ENCODE measurements at regions not wholly inside any gene's neighbourhood (a gene's known extent, or its start where the extent isn't known, plus 50 kb on each side); places are given as distances from the start of the nearest gene placed in this dataset.

DNA sequence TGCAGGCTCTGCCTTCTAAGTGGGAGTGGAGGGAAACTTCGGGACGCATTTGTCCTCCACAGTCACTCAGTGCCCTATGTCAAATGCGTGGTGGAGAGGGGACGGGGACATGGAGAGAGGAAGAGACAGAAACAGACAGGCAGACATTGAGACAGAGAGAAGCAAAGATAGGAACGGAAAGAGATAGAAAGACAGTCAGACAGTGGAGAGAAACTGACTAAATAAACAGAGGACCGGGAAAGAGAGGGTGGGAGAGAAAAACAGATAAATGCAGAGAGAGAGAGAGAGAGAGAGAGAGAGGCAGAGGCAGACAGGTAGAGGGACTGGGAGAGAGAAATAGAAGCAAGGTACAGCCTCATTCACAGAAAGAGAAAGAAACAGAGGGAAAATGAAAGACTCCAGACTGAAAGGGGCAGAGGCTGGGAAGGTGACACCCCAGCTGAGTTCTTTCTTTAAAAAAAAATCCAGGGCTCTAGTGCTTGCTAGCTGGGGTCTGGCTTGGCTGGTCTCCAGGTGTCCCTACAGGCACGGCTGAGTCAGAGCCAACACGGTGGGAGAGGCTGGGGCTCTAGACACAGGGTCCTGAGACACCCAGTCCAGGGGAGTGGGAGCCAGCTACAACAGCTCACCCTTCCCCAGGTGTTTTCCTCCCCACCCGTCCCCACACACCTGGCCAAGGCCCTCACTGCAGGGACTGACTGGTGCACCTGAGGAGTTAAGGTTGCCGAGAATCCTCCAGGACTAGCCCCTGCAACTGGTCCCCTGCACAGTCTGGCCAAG, 506.1 kb upstream of the PROK2 start:
- DNase-seq, result no peak

DNA sequence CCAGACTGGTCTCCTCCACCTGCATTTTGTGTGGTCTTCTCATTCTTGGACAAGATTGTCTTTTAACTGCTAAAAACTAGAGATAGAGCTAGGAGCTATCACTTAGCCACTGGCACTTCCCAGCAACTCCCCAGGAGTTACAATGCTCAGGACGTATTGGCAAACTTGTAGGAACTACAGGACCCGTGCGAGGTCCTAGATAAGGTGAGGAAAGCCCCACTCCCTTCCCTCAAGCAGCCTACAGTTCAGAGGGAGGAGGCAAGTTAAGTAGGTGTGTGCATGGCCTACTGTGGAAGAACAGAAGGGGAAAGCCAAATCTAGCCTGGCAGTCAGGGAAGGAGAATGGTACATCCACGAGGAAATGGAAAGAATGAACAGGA, 504.7 kb upstream of the PROK2 start:
- DNase-seq, result no peak

DNA sequence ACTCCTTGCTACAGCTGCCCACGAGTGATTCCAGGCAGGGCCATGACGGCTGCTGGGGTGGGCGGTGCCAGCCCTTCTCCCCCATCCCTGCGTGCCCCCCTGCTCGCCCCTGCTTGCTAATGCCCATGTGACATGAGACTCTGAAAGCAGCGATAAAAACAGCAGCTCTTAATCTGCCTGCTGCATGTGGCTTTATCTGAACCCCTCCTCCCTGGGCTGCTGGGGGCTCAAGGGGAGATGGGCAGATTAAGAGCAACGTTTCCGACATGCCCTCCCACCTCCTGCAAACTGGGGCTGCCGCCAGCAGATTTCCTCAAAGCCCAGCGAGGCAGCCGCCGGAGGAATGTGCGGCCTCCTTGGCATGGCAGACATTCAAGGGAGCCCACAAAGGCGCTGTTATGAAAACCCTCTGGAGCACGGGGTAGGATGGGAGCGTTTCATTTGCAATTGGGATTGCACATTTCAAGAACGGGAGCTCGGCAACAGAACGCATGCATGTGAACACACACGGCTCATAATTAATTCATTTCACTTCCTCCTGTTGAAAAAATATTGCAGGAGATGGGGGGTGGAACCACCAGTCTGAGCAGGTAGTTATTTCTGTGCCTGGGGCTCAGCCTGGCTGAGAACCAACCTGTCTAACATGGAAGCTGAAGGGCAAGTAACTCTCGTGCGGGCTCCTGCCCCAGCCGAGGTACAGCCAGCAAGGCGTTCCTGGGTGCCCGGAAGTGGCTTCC, 504.2 kb upstream of the PROK2 start:
- no peak for DNase-seq

DNA sequence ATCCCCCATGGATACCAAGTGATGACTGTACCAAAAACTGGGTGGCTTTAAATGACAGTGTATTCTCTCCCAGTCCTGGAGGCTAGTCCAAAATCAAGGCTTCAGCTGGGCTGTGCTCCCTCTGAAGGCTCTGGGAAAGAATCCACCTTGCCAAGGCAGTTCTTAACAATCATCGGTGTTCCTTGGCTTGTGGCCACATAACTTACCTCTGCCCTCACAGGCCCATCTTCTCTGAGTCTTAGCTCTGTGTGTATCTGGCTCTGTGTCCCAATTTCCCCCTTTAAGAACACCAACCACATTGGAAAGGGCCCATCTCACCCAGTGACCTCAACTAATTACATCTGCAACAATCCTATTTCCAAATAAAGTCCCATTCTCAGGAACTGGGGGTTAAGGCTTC, 503.0 kb upstream of the PROK2 start:
- DNase-seq, result no peak

DNA sequence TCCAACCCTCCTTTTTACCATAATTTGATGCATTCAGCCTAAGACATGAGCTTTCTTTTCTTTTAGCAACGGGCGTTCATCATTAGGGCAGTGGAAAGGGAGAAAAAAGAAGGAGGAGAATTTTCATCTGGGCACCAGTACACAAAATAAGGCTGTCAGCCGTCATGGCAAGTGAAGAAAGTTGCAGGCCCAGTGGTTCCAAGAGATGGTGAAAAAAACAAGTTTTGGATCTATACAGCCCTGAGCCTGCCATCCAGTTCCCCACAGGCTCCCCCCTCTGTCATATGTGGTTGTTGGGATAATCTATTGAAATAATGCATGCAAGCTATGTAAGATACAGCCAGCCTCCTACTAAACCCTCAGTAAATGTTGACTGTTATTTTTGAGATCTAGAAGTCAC, 500.6 kb upstream of the PROK2 start:
- no peak for DNase-seq

DNA sequence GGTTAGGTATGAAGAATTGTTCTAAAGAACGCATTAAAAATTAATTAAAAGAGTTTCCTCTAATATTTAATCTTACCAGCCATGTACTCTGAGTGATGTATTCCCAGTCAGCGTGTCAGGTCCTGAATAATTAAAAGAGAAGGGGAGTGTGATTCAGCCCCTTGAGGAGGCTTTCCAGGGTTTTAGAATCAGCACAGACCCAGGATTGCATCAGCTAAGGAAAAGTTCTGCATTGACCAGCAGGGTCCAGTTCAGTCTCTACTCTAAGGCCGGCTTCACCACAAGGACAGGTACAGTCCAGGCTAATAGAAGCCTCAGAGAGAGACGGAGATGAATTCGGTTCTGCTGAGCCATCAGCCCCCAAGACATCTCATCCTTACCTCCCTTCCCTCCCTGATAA, 499.5 kb upstream of the PROK2 start:
- DNase-seq, result no peak

DNA sequence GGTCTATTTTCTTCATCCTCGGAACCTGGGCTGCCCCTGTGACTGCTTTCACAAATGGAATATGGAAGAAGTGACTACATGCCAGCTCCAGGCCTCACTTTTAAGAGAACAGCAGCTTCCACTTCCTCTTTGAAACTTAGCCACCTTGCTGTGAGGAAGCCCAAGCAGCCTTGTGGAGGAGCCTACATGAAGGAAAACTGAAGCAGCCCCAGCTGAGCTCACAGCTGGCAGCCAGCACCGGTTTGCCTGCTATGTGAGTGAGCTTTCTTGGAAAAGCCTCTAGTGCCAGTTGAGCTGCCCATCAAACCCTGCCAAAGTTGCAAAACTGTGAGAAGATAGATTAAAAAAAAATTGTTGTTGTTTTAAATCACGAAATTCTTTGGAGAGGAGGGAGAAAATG, 498.0 kb upstream of the PROK2 start:
- DNase-seq, result no peak

DNA sequence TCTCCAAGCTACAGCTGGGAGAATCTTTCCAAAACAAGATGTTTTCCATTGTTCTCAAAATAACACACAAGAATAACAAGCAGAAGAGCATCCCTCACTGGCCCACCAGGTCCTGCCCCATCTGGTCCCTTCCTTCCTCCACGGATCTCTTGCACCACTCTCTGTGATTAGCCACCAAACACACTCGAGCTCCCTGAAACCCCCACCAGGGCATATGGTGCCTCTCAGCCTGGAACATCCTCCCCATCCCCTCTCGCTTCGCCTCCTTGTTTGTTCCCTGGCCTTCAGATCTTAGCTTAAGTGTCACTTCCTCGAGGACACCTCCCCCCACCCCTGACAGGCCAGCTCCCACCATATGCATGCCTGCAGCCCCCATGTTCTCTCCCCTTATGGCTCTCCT, 496.6 kb upstream of the PROK2 start:
- no peak for DNase-seq

DNA sequence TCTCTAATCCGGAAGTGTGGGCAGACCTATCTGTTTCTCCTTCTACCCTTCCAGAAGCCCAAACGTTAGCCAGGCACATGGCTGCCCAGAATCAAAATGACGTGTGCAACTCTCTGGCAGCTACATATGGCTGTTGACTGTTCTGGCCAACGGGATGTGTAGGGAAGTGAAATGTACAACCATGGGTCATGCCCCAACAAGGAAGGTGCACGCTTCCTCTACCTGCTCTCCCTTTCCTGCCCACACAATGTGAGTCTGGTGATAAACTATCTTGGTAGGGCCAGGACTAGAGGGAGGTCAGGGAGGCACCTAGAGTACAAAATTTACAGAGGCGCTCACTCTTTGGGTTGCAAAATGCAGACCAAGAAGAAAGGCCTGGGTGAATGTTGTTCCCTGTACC, 495.9 kb upstream of the PROK2 start:
- DNase-seq, result no peak

DNA sequence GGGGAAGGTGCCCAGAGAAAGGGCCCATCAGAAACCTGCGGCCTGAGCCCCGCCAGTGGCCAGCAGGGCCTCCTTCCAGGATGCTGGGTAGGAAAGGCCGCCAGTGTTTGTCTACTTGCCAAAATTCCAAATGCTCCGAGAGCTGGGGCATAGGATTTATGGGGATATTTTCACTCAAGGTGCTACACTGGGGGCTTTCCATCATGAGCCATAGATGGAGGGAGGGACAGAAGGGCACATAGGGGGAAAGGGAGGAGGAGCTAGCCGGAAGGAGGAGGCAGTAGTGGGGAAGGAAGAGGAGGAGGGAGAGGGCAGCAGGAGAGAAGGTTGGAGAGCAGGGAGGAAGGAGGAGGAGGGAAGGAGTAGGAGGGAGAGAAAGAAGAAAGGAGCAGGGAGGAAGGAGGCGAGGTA, 494.7 kb upstream of the PROK2 start:
- no peak for DNase-seq

DNA sequence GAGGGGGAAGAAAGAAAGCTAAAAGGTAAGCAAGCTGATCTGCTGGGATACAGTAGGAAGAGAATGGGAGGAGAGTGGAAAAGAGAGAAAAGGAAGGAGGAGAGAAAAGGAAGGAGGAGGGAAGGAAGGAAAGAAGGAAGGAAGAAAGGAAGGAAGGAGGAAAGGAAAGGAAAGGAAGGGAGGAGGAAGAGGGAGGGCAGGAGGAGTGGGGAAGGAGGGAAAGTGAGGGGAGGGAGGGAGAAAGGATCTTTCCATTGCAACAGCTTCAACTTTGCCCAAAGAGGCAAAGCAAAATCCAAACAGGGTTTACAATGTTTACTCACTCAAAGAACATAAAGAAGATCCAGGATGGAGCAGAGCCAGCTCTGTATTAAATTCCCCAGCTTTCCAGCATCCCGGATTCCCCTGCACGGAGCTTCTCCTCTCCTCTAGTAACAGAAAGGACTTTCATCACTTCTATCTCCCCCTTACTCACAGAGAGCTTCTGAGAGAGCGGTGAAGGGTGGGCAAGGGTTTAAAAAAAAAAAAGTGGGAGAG, 494.2 kb upstream of the PROK2 start:
- no peak for DNase-seq

DNA sequence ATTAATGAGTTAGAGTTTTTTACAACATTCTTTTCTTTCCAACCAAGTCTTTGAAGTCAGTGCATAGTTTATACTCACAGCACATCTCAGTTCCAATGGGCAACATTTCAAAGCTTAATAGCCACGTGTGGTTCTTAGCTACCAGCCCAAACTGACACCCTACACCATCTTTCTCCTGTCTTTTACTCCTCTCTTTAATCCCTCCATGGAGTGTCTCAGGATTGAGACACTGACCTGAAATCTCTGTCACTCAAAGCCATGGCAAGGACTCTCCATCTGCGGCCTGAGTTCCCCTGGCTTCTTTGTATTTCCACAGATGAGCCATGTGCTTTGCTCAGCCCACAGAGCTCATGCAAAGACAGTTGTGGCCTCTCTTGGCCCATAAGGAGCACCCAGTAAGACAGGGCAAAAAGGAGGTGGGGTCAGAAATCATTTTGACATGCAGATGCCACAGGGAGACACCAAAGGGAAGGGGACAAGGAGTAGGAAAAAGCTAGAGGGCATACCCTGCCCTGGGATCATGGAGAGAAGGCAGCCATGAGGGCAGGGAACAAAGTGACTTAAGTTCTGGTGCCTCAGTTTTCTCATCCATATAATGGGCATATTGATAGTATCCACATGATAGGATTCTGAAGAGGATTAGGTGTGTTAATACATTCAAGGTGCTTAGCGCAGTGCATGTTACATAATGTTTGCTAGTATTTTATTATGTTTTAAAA, 493.6 kb upstream of the PROK2 start:
- no peak for DNase-seq

DNA sequence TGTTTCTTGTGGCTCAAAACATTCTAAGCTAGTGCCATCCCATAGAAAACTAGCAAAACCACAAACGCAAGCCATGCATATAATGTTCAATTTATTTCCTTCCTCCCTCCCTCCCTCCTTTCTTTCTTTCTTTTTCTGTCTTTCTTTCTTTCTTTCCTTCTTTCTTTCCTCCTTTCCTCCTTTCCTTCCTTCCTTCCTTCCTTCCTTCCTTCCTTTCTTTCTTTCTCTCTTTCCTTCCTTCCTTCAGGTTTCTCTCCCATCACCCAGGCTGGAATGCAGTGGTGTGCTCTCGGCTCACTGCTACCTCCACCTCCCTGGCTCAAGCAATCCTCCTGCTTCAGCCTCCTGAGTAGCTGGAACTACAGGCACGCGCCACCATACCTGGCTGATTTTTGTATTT, 492.8 kb upstream of the PROK2 start:
- no peak for DNase-seq

DNA sequence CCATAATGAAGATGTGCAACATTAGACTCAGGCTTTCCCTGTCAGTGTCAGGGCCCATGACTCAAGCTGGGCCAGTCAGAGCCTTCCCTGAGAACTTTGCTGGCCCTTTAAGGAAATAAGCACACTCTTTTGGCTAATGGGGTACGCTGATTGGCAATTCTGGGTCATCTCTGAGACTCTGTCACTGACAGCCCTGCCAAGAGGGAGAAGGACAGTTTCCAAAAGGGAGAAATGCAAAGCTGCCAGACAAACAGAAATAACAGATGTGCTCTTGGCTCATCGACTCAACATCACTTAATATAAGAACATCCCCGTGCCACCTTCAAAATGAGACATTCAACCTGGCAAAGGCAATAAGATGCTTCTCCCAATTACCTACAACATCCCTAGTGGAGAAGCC, 491.9 kb upstream of the PROK2 start:
- no peak for DNase-seq

DNA sequence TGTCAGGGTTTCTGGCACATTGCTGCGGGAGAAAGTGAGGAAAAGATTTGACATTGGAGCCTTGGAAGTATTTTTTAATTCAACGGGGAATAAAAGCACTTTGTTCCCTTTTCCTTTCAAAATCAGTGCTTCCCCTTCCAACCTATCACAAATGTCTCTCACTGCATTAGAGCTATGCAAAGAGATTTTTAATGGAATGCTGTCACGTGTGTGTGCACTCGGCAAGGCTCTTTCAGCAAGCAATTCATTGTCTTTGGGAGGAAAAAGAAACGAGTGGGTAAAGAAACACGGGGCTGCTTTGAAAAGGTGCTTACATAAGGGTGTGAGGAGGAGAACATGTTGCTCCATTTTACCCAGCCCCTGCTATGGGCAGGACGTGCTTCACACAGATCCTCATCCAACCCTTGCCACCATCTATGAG, 490.4 kb upstream of the PROK2 start:
- DNase-seq, result no peak

DNA sequence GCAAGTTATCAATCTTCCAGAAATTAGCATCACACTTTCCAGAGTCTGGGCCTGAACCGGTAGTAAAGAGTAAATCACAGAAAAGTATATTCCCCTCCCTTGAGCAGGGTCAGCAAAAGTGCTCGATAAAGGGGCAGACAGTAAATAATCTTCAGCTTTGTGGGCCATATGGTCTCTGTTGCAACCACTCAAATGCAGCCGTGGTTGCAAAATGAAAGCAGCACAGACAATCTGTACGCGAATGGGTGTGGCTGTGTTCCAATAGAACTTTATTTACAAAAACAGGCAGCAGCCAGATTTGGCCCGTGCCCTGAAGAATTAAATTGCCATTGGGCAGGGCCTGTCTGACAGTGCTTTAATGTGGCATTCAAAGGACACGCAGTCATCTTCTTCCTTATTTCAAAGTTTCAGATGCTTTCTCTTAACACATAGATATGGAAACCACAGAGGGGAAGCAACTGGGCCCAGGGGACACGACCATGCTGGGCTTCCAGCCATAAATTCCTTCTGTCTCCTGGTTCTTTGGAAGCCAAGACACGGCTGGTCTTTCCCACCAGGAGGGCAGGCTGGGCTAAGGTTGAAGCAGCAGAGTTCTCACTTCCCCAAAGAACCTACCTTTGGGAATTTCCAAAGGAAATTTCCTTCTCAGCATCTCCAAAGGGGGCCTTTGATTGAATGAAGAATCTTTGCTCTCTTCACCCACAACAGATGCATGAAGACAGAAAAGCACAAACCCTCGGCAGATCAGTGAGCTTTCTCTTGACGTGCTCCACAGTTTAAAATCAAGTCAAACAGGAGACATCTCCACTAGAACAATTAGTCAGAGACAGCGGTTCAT, 489.8 kb upstream of the PROK2 start:
- no peak for DNase-seq

DNA sequence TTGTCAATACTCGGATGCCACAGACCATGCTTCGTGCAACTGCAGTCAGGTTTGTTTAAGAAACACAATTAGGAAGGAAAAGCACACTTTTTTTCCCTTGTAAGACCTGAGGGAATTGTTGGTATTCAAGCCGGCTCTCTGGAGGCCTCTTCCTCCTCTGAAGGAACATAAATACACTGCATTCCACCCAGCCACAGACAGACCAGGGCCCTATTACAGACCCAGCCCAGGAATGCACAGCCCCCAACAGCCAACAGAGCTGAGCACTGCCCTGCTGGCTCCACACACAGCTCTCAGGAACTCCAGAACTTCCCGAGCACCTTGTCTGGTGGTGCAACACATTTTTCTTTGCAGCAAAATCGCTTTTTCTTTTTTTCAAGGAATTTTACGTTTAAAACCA, 488.7 kb upstream of the PROK2 start:
- no peak for DNase-seq

DNA sequence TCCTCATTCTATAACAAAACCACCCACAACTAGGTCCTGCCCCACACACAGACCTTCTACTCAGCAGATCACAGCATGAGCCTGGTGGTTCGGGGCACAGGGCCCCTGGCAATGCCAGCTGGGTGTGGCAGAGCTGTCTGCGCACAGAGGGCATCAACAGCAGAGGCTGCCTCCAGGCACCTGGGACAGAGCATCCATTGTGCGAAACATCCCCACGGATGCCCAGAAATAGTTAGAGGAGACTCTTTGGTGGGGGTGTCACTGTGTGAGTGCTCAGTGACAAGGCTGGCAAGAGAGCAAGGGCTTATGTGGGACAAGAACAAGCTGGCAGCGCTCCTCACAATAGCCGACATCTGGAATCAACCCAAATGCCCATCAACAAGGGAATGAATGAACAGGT, 487.4 kb upstream of the PROK2 start:
- no peak for DNase-seq

DNA sequence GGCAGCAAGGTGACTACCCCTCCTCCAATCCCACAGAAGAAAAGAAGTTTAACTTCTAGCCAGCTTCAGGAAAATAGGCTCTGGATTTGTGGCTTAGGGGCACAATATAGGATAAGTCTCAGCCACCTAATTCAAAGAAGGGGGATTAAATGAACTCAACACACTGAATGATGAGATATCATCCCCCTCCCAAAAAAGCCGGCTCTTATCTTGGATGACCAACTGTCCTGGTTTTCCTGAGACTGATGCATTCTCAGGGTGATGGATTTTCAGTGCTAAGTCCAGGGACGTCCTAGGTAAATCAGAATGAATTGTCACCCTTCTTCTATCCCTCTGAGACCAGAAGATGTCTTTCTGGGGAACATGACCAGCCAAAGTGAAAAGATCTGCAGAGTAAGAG, 487.0 kb upstream of the PROK2 start:
- DNase-seq, result no peak

DNA sequence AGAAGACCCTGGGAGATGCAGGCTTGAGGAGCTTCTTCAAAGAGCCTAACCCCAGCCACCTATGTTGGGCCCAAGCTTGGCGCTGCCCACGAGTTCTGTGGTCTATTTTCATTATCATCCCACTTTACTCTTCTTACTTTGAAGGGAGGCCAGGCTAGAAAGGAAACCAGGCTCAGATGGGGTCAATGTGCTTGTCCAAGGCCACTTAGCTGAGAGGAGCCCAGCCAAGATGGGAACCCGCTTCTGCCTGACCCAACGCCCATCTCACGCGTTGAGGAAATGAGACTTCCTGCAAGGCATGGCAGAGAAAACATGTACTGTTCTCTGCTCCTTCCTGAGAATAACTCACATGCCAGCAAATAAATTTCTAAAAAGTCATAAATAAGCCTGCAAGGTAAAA, 486.3 kb upstream of the PROK2 start:
- DNase-seq, result no peak

DNA sequence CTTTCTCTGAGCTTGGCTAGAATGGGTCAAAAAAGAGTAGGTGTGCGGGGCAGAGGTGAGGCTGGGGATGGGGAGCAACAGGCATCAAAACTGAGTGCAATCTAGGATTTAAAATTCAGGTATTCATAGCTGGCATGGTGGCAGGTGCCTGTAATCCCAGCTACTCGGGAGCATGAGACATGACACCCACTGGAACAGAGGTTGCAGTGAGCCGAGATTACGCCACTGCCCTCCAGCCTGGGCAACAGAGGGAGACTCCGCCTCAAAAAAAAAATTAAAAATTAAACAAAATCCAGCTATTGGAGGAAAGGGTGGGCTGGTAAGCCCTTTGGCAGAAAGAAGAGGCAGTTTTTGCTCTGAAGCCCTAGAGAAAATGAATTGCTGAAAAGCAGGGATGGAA, 485.8 kb upstream of the PROK2 start:
- no peak for DNase-seq

DNA sequence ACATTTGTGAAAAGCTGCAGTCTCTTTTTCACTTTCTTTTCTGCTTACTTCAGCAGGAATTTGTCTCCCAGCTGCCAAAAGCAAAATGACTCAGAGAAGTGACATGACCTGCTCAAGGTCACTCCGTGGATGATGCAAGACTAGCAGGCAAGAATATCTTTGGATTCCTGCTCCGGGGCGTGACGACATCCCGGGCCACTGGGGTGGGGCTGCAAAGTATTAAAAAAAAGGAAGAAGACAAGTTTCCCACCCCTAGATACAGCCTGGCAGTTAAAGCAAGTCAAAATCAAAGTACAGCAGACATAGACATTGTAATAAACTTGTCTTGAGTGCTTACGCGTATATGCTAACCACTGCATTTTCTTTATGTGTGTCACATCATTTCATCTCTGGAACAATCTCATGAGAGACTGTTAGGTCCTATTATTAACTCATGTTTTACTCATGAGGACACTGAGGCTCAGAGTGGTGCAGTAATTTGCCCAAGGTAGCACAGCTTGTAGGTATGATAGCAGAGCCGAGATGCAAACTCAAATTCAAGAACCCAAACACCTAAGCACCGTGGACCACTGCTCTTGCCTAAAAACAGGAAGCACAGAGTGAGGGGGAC, 485.2 kb upstream of the PROK2 start:
- DNase-seq, result no peak
